ENCODE measurements at regions not wholly inside any gene's neighbourhood (a gene's known extent, or its start where the extent isn't known, plus 50 kb on each side); places are given as distances from the start of the nearest gene placed in this dataset.
"Not testable (repeated sequence)": the region's sequence is repeated elsewhere in the genome, so short reads cannot be mapped to it uniquely, and the experiment has no call there.

DNA sequence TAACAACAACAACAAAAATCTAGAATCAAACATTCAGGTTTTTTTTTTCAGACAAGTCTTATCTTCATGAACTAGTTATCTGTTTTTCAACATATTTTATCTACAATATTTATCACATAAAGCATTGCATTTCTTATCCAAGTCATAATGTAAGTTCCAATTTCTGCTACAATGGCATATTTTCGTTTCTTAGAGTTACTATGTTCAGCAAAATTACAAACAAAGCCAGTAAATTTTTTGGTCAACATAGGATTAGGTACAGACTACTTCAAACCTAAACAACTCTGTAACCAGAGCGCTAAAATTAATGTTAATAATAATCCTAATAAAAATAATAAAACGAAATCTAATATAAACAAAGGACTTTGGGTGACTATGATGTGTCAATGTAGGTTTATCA, 165.4 kb upstream of the TACR3 start:
- TF ChIP-seq, protein P1, sequence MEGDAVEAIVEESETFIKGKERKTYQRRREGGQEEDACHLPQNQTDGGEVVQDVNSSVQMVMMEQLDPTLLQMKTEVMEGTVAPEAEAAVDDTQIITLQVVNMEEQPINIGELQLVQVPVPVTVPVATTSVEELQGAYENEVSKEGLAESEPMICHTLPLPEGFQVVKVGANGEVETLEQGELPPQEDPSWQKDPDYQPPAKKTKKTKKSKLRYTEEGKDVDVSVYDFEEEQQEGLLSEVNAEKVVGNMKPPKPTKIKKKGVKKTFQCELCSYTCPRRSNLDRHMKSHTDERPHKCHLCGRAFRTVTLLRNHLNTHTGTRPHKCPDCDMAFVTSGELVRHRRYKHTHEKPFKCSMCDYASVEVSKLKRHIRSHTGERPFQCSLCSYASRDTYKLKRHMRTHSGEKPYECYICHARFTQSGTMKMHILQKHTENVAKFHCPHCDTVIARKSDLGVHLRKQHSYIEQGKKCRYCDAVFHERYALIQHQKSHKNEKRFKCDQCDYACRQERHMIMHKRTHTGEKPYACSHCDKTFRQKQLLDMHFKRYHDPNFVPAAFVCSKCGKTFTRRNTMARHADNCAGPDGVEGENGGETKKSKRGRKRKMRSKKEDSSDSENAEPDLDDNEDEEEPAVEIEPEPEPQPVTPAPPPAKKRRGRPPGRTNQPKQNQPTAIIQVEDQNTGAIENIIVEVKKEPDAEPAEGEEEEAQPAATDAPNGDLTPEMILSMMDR (IDR thresholded peaks at IDR 0.05; ENCODE audit: control insufficient read depth, extremely low read depth, insufficient read depth) = no peak
- no peak overlapping the region for H3K4me3 ChIP-seq (ENCODE audit: low read depth, low read length)
- DNase-seq (ENCODE audit: low read depth) = no peak

DNA sequence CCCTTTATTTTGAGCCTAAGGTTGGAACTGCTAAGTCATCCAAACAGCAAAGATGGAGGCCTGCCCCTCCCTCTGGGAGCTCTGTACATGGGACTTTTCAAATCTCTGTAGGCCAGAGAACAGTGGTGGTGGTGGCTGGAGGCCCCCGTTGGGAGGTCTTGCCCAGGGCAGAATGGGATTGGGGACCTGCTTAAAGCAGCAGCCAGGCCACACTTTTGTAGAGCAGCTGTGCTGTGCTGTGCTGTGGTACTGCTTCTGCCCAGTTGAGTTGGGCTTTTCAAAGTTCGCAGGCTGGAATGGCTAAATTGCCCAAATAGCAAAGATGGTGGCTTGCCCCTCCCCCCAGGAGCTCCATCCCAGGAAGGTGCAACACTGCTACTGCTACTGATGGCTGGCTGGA, 147.5 kb upstream of the TACR3 start:
- TF ChIP-seq, protein P1 (IDR thresholded peaks at IDR 0.05; ENCODE audit: control insufficient read depth, extremely low read depth, insufficient read depth) = no peak
- no peak overlapping the region for H3K4me3 ChIP-seq (ENCODE audit: low read depth, low read length)
- no peak for DNase-seq (ENCODE audit: low read depth)

DNA sequence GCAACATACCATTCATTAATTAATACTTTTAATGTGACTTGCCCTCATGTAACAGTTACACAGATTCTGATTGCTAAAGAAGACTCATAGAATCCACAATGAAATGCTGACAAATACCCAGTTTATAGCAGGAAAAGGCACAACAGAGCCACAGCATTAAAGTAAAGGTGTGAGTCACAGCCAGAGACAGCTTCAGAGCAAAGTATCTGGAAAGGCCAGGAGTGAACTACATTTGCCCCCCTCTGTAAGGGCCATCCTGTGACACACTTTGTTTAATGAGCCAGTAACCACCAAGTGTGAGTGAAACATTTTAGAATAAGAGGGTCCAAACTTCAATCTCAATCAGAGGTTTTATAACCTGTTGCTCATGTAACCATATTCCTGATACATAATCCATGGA, 133.8 kb upstream of the TACR3 start:
- no peak overlapping the region for H3K4me3 ChIP-seq (ENCODE audit: low read depth, low read length)
- no peak for DNase-seq (ENCODE audit: low read depth)
- TF ChIP-seq, protein P1 (IDR thresholded peaks at IDR 0.05; ENCODE audit: control insufficient read depth, extremely low read depth, insufficient read depth) = no peak

DNA sequence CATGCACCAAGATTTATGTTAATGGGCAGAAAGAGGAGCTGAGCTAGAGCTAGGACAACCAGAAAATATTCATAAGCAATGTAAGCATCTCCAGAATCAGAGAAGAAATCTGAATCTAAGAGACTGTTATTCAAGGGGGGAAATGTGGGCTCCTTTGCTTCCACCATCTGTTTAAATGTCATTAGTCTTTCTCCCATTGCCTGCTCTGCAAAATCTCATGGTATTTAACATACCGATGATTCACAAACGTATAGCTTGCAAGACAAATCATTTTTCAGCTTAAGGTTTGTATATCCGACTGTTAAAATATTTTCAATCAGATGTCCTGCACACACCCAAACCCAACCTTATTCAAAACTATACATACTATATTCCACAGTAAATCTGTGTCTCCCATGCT, 133.4 kb upstream of the TACR3 start:
- no peak overlapping the region for H3K4me3 ChIP-seq (ENCODE audit: low read depth, low read length)
- TF ChIP-seq, protein P1 (IDR thresholded peaks at IDR 0.05; ENCODE audit: control insufficient read depth, extremely low read depth, insufficient read depth) = no peak

DNA sequence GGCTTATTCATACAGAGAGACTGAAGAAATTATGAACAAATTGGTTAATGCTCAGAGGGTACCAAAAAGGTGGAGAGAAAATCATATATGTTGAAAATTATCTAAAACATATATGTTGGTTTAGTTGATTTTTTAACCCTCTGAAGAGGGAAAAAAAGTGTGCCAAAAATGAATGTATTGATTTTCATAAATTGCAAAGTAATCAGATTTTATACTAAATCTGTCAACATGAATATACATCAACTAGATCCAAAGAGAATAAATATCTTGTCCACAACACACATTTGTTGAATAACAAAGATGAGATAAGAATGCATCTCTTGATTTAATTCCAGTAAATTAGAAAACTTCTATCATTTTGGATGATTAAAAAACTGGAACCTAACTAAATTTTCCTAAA, 125.3 kb upstream of the TACR3 start:
- DNase-seq (ENCODE audit: low read depth) = no peak
- TF ChIP-seq, protein P1 (IDR thresholded peaks at IDR 0.05; ENCODE audit: control insufficient read depth, extremely low read depth, insufficient read depth) = no peak

More for the DNA sequence above, 133.4 kb upstream of the TACR3 start:
- no peak for DNase-seq (ENCODE audit: low read depth)

DNA sequence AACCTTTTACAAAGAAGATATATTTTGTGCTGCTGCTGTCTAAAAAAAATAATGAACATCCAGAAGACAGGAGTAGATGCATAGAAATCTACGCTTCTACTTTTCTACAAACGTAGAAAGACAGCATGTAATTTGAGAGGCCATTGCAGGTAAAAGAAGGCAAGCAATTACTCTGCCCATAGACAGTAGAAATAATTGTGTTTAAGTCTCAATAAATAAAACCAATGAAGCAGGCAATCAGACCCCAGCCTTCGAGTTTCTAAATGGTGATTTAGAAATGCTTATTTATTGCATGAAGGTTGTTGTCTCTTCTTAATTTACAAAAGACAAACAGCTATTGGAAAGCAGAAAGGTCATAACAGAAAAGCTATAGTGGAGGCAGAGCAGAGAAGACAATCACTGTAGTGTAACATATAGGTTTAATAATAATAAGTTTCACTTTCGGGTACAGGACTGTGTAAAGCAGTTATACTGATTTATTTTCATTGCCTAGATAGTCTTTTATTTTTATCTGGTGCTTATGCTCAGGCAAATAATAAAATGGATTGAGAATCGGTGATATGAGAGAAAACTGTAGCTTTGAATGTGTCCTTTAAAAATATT, 123.0 kb upstream of the TACR3 start:
- DNase-seq (ENCODE audit: low read depth) = no peak
- TF ChIP-seq, protein P1 (IDR thresholded peaks at IDR 0.05; ENCODE audit: control insufficient read depth, extremely low read depth, insufficient read depth) = no peak
- H3K4me3 ChIP-seq (ENCODE audit: low read depth, low read length) = no peak overlapping the region

More for the DNA sequence above, 125.3 kb upstream of the TACR3 start:
- no peak overlapping the region for H3K4me3 ChIP-seq (ENCODE audit: low read depth, low read length)

DNA sequence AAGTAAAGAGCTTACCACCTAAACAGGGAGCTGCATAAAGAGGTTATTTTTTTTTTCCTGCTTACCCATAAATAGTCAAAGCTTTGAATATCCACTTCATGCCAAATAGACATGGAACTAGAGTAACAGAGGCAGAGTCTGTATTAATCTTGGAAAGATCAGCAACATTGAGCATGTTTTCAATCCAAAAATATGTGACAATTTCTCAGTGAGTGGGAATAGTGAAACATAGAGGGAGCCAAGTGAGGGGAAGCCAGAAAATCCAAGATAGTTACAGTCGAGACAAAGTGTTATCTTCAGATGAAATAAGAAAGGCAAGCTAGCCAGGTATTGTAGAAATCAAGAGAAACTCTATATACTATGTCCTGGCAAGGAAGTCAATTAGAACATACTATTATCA, 122.3 kb upstream of the TACR3 start:
- TF ChIP-seq, protein P1 (IDR thresholded peaks at IDR 0.05; ENCODE audit: control insufficient read depth, extremely low read depth, insufficient read depth) = no peak
- H3K4me3 ChIP-seq (ENCODE audit: low read depth, low read length) = no peak overlapping the region
- no peak for DNase-seq (ENCODE audit: low read depth)

DNA sequence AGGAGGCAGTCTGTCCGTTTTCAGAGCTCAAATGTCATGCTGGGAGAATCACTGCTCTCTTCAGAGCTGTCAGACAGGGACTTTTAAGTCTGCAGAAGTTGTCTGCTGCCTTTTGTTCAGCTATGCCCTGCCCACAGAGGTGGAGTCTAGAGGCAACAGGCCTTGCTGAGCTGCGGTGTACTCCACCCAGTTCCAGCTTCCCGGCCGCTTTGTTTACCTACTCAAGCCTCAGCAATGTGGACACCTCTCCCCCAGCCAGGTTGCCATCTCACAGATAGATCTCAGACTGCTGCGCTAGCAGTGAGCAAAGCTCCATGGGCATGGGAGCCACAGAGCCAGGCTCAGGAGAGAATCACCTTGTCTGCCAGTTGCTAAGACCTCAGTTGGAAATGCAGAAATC, 90.5 kb upstream of the TACR3 start:
- peak; percentile 2 for DNase-seq (ENCODE audit: low read depth)

More for the DNA sequence above, 90.5 kb upstream of the TACR3 start:
- not testable (repeated sequence) for H3K4me3 ChIP-seq (ENCODE audit: low read depth, low read length)
